ENCODE measurements at regions not wholly inside any gene's neighbourhood (a gene's known extent, or its start where the extent isn't known, plus 50 kb on each side); places are given as distances from the start of the nearest gene placed in this dataset.

DNA sequence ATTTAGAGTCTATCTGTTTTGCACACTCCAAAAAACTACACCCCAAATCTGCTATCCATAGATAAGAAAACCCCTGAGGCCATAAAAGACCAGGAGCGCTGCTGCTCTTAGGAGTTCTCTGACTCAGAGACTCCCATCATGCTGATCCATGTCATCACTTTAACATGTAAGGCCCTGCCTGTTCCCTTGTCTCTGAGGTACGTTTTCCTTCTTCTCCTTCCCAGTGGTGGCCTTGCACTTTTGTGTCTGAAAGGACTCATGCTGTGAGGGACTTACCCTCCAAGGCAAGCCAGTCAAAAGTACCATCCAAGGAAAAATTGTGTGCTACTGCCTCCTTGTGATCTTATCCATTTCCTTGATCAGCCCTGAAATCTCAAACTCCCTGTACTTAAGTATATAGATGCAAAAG, 427.4 kb upstream of the NCAM2 start:
- DNase-seq: no peak

DNA sequence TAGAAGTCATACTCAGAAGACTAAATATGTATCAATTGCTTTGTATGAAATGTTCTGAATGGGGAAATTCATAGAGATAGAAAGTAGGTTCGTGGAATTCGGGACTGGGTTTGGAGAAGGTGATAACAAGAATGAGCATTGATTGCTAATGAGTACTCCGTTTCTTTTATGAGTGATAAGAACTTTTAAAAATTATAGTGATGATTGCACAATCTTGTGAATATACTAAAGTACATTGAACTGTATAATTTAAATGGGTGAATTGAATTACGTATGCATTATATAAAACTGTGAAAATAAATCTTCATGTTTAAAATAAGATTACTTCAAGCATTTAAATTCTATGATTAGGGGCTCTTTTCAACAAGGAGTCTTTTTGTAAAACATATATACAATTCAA, 425.6 kb upstream of the NCAM2 start:
- DNase-seq: no peak

DNA sequence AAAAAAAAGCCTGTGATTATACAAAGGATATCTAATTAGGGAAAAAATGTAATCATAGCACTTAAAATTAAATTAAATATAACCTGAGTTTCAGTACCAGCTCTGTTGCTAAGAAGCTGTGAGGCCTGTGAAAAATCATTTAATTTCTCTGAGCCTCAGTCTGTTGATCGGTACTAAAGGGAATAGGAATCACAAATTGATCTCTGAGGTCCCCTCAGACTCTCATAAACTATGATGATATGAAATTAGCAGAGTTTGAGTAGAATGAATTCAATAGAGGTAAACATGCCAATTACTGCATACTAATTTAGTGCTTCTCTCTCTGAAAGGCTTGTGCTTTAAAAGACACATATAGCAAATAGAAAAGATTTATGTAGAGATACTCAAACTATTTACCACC, 416.8 kb upstream of the NCAM2 start:
- no peak for DNase-seq

DNA sequence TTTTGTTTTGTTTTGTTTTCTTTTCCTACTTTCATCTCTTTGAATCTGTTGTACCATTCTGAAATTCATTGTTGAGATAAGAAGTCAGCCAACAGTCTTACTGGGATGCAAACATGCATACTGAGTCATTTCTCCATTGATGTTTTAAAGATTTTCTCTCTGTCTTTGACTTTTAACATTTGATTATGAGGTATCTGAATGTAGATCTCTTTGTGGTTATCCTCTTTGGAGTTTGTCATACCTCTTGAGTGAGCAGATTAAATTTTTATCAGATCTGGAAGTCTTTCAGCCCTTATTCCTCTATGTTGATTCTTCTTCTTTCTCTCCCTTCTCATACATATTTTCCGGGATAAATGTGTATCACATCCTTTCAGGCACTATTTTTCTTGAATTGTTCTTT, 406.9 kb upstream of the NCAM2 start:
- DNase-seq: no peak

DNA sequence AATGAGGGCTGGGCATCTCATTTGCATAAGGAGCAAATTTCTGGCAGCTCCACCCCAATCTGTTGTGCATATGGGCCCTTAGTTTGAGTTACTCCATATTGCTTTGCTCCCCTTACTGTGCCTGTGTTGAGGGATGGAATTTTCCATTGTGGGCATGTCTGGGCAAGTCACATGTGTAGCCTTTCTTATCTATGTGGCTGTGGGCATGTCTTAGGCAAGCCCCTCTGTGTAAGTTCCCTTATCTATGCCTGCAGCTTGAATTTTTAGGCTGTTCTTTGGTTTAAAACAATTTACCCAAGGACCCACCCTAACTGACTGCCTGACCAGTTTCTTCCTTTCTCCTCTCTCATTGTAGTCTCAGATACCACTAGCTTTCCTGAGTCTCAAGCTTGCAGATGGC, 405.7 kb upstream of the NCAM2 start:
- no peak for DNase-seq

DNA sequence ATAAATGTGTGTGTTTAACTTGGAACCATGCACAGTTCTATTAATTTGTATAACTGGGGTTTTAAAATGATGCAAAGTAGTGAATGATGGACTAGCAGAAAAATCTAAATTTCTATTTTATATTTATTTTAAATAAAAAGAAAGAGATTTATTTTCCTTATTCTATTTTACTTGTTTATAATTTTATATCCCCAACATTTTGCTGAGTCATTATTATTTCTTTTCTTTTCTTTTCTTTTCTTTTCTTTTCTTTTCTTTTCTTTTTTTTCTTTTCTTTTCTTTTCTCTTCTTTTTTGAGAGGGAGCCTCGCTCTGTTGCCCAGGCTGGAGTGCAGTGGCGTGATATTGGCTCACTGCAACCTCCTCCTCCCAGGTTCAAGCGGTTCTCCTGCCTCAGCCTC, 395.0 kb upstream of the NCAM2 start:
- no peak for DNase-seq

DNA sequence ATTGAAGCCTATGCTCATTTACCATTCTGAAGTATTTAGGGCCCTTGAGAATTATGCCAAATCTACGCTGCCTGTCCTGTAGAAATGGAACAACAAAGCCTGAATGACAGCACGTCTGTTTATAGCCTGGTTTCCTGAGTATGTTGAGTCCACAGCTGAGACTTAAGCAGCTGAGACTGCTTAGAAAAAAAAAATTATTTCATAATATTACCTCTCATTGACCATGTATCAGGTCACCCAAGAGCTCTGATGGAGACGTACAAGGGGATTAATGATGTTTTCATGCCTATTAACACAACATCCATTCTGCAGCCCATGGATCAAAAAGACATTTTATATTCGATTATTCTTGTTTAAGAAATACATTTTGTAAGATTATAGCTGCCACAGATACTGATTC, 387.2 kb upstream of the NCAM2 start:
- DNase-seq: no peak

DNA sequence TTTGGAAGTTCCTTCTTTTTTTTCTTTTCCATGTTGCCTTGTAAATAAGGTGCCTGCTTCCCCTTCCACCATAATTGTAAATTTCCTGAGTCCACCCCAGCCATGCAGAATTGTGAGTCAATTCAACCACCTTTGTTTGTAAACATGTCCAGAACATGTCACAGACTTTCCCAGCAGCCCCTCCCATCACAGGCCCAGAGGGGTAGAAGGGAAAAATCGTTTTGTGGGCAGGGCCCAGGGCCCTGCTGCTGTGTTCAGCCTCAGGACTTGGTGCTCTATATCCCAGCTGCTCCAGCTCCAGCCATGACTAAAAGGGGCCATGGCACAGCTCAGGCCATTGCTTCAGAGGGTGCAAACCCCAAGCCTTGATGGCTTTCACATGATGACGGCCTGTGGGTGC, 384.6 kb upstream of the NCAM2 start:
- no peak for DNase-seq

DNA sequence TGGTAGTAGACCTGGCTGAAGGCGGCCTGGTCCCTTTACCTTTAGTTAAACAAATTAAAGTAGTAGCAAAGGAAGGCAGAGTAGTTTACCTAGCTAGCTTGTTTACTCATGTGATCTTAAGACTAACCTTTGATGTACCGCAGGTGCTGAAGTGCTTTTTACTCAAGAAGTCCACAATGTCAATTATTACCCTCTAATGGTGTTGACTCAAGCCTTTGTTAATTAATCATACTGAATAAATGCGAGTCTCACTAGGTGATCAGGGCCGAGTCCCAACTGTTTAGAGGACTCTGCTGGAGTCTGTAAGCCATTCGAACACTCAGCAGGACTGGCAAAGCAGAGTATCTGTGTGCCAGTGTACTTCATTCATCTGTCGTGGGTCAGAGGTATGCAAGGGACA, 381.1 kb upstream of the NCAM2 start:
- no peak for DNase-seq

DNA sequence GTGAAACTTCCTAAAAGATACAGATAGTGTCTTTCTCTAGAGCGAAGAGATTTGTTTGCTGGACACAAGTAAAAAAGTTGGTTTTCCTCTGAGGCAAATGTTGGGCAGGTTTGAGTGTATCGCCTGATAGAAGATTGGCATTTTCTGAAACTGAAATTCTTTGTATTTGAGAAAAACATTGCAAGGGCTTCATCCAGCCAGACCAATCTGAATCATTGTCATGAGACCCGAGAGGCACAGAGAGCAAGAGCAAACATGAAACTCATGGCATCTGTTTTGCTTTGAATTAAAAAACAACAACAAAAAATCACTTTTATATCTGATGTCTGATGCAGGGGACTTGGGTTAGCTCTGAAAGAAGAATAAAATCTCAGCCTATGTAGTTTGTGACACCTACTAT, 379.3 kb upstream of the NCAM2 start:
- DNase-seq: no peak

DNA sequence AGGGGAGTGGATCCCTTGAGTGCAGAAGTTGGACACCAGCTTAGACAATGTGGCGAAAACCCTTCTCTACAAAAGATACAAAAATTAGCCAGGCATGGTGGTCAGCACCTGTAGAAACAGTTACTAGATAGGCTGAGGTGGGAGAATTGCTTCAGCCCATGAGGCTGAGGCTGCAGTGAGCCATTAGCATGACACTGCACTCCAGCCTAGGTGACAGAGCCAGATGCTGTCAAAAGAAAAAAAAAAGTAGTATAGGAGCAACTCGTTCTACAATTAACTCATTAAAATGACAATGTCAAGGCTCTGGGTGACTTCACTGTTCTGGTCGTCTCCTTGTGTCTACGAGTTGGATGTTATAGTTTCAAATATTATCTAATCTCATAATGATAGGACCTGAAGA, 370.6 kb upstream of the NCAM2 start:
- DNase-seq: no peak

DNA sequence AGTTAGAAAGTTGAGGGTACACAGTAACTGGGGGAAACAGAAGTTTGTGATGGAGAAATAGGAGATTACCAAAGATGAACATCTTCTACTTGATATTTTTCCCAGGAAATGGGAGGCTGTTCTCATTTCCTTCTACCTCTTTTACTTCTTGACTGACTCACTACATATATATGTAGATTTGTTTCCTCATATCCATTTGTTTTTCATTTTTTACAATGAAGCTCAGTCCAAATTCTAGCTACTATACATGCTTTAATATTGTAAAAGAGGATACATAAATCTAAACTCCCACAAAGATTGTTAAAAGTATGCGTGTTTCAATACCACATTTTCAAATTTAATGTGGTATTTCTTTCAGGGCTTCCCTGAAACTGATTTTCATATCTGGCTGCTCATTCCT, 366.6 kb upstream of the NCAM2 start:
- DNase-seq: no peak

DNA sequence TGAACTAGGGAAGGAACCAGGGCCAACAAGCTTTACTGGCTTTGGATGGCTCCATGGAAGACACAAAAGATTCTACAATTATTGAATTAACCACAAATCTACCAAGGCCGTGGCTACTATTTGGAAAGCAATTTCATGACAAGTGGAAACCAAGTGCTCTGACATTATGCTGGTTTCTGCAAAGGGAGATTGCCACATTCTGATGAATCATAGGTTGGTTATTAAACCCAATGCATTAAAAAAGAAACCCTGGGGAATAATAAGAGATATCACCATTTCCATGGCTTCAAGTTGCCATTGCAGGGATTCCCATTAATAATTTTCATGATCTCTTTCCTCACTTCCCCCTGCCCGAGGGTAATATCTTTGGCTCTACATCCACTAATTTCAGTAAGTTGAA, 359.2 kb upstream of the NCAM2 start:
- no peak for DNase-seq

DNA sequence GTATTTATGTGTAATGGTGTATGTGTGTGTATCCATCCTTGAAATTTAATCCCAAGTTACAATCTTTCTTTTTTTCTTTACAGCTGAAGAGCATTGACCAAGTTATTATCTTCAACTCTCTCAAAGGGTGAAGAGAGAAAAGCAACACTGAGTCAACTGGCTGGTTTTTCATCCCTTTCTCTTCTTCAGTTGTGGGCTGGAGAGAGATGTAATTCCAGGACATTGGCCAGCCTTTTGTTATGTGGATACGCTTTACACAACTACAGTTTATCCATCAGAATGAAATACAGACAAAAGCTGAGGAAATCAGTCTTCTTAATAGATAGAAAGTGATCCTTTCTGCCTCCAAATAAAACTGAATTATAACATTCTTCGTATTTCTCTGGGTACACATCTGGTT, 357.0 kb upstream of the NCAM2 start:
- DNase-seq: no peak

DNA sequence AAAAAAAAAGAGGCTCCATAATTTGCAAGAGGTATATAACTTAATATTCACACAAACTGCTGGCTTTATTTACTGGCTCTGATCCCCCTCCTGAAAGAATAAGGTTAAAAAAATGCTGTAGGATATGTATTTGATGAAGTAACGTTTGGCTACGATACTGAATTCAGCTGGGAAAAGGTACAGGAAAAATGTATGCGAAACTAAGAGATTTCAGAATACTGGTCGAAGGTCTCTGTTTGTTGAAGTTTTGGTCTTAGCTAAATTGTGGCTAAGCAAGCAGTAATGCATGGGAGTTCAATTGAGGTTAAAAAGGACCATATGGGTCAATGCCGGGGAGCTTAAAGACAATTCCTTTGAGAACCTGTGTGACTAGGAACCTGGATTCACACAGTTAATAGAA, 355.5 kb upstream of the NCAM2 start:
- no peak for DNase-seq

DNA sequence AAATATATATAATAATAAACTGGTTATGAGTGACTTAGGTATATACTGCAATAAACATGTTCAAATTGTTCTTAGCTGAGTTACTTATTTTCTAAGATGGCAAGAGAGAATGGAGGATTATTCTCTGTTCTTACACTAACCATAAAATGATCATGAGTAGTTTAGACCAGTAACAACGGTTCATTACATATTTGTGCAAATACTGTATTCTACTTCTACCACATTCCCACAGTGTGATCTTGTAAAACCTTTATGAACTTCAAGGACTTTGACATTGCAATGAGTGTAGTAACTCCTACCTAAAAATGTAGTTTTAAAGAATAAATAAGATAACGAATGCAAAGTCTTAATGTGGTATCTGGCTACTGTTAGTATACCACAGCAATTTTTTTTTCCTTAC, 353.7 kb upstream of the NCAM2 start:
- no peak for DNase-seq

DNA sequence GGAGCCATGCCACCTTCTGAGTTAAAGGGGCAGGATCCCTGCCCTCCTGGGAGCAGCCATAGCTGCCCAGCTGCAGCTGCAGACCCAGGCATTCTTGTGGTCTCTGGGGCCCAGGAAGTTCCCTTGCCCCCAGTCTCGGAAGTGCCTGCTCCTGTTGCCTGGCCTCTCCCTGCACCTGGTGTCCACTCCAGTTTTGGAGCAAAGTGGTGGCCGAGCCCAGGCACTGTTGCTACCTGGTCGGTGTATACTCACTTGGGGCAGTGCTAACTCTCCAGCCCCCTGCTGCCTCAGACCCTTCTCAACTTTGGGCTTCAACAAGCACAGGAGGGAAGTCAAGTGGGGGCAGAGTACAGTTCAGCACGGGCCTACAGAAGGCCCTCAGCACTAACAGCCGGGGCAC, 352.9 kb upstream of the NCAM2 start:
- no peak for DNase-seq

DNA sequence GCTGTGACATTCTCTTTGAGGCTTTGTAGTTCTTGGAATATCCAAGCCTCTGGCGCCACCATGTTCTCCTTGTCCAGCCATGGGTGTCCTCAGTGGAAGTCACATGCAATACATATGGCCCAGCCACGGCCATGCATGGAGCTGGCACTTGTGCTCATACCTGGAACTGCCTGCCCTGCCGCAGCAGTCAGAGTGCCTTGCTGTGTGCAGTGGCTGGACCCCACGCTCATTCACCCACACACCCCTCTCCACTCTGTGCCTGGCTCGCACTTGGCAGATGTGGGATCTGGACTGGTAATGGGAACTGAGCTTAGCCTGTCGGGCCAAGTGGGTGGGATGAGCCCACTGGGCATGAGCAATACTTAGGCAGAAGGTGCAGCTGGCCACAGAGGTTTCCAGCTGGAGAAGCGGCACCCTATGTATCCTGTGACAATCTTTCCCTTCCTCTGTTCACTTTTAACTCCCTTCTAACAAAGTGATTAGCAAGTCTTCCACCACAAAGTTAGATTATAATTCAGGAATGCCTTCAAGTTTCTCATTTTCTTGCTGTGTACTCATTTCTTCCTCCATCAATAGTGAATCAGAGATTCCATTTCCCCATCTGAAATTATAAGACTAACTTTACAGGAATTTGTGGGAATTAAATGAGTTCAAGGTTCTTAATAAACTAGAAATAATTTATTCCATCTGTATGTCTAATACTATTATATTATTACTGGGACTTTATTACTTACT, 351.6 kb upstream of the NCAM2 start:
- no peak for DNase-seq

DNA sequence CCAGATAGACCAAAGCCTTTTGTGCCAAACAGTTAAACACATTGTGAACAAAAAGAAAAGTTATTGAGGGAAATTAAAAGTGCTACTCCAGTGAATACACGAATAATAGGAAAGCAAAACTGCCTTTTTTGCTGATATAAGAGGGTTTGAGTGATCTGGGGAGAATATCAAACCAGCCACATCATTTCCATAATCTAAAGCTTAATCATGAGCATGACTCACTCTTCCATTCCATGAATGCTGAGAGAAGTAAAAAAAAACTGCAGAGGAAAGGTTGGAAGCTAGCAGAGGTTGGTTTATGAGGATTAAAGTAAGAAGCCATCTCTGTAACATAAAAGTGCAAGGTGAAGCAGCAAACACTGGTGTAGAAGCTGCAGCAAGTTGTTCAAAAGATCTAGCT, 350.6 kb upstream of the NCAM2 start:
- DNase-seq: no peak

DNA sequence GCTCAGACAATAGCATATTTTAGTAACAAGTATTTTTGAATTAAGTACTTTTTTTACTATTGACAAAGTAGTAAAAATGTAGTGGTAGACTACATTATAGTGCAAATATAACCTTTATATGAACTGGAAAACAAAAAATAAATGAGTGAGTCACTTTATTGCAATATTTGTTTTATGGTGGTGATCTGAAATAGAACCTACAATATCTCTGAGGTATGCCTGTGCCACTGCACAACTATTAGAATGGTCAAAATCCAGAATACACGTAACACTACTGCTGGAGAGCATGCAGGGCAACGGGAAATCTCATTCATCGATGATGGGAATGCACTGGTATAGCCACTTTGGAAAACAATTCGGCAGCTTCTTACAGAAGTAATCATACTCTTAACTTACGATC, 349.0 kb upstream of the NCAM2 start:
- no peak for DNase-seq

DNA sequence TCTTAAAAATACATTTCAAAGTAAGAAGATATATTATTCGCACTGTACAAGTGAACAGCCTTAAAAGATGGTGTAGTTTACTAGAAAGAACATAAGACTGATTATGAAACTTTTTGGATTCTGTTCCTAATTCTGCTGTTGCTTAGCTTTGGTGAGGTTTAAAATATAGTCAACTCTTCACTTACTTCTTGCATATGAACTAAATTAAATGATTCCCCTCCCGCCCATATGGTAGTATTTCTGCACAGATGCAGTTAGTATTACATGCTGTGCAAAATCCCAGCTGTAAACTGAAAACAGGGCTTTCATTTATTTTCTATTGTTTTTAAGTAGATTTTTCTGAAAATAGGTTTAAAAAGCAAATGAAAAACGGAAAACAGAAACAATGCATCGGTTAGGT, 345.4 kb upstream of the NCAM2 start:
- no peak for DNase-seq

DNA sequence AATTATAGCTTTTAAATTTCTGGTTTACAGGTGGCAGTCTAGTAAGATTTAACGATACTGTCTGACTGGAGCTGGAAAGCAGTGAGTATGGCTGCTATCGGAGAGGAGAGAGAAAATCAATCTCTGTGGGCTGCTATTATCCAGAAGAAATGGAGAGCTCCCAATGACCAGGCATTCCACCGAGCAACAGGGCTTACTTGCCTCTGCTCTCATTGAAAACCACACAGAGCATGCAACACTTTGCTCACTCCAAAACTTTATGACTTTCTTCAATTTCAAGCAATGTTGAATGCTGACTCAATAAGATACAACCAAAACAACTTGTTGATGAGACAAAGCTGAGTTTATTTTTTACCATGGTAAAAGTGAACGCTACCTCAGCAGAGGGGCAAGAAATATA, 337.0 kb upstream of the NCAM2 start:
- no peak for DNase-seq

DNA sequence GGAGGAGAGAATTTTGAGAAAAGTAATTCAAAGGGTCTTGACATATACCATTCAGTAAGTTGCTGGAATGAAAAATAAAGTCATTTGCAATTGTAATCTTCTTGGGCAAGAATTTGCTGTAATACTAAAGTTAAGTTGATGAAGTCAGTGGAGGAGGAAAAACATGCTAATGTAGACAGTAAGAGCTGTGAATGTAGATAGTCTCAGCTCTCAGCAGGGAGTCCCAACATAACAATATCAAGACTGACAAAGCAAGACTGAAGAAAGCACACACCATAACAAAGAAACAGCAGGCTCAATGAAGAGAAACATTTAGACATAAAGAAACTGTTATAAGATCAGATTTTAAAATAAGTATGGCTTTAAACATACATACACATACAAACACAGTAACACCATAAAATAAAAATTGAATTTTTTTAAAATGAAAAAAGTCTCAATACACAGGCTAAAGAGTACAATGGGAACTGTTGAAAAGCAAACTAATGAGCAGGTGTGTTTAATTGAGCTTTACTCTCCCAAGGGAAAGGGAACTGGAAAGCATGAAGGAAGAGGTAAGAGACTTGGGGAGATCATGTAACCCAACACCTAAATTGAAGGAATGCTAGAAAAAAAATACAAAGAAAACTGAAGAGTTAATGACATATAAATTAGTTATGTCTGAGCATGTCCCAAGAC, 336.3 kb upstream of the NCAM2 start:
- DNase-seq: no peak

DNA sequence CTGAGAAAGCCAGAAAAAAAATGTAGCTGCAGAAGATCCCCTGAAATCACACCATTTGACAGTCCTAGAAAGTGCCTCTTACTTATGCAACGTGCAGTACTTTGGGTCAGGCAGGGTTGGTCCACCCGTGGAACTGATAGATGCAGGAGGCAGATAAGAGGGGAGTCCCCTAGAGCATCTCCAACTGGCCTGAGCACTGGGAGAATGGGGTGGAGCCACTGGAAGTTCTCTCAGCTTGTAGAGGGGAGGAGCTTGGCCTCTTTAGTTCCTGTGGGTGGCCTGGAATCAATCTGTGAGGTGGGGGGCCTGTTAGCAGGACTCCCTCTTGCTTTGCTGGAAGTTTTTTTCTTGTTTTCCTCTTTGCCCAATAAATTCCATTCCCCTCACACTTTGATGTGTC, 335.7 kb upstream of the NCAM2 start:
- DNase-seq: no peak

DNA sequence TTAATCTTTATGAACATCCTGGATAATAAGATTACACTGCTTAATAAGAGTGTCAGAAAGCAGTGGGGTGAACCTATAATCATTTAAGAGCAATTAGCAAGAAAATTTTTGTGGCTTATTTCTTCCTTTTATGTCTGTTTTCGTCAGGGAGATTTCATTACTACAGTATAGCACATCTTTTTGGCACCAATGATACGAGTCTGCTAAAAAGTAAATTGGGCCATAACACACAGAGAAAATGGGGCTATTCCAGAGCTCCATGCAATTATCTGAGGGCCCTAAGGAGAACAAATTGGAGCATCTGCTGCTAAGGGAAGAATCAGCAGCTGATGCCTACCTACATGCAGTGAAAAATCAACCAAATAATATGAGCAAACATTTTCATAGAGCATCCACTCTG, 330.3 kb upstream of the NCAM2 start:
- DNase-seq: no peak

Data from occipital lobe (tissue), 1 donor.